NT2/D1 (cell line): ENCODE measurements at regions not wholly inside any gene's neighbourhood (a gene's known extent, or its start where the extent isn't known, plus 50 kb on each side); places are given as distances from the start of the nearest gene placed in this dataset.

Experiments
- YY1 ChIP-seq: IDR thresholded peaks from 2 replicates; pipeline ENCODE4 v1.6.1; 2011; ENCODE audit not compliant: insufficient read length, insufficient read depth
- ZNF274 ChIP-seq: IDR thresholded peaks from 2 replicates; pipeline ENCODE4 v1.6.1; 2011; ENCODE audit warnings: mild to moderate bottlenecking, low read depth, low read length

- no peak for TF ChIP-seq YY1
- no peak for TF ChIP-seq ZNF274
Observed at GRCh38 chr16:72301523-72302236, 129.7 kb upstream of the PMFBP1 start.
